GM20000 (cell line): ENCODE measurements at regions not wholly inside any gene's neighbourhood (a gene's known extent, or its start where the extent isn't known, plus 50 kb on each side); places are given as distances from the start of the nearest gene placed in this dataset.

ENCODE experiments used
- DNase-seq: peaks from one replicate; pipeline ENCODE4 v3.0.0; 2012; ENCODE audit warnings: low spot score
- CTCF ChIP-seq: IDR thresholded peaks from 2 replicates; pipeline ENCODE4 v1.5.1; 2012; ENCODE audit warnings: mild to moderate bottlenecking, control low read depth; ENCODE audit errors: extremely low read depth, missing control alignments

GRCh38 chr14:28284546-28285300 is 481.9 kb upstream of the FOXG1 start:
- DNase-seq: no peak
- TF ChIP-seq CTCF: no peak

- TF ChIP-seq CTCF: no peak
- DNase-seq: no peak
Measured at GRCh38 chr14:28294834-28295440, 471.6 kb upstream of the FOXG1 start.

GRCh38 chr14:28297559-28297958 is 469.0 kb upstream of the FOXG1 start:
- no peak for TF ChIP-seq CTCF
- no peak for DNase-seq

GRCh38 chr14:28298156-28298555 is 468.4 kb upstream of the FOXG1 start:
- DNase-seq: no peak
- TF ChIP-seq CTCF: no peak

- no peak for DNase-seq
- TF ChIP-seq CTCF: no peak
Measured at GRCh38 chr14:28299227-28299626, 467.4 kb upstream of the FOXG1 start.

GRCh38 chr14:28300356-28300755 is 466.2 kb upstream of the FOXG1 start:
- TF ChIP-seq CTCF: no peak

GRCh38 chr14:28301179-28301578 is 465.4 kb upstream of the FOXG1 start:
- TF ChIP-seq CTCF: no peak
- no peak for DNase-seq

More at GRCh38 chr14:28300356-28300755, 466.2 kb upstream of the FOXG1 start:
- no peak for DNase-seq
